ENCODE measurements at regions not wholly inside any gene's neighbourhood (a gene's known extent, or its start where the extent isn't known, plus 50 kb on each side); places are given as distances from the start of the nearest gene placed in this dataset.

- DNase-seq: no peak
- TF ChIP-seq EP300 (IDR thresholded peaks at IDR 0.05; ENCODE audit: low read depth): no peak
- no peak for TF ChIP-seq POLR2A (IDR thresholded peaks at IDR 0.05)
- TF ChIP-seq POLR2AphosphoS5 (IDR thresholded peaks at IDR 0.05): no peak
- no peak for TF ChIP-seq CTCF (IDR thresholded peaks at IDR 0.05)
- 92 to 93% methylated on average over 2 to 4 of the region's 4 CpGs for WGBS, 2 donors (ENCODE audit: low coverage in 1 of 2)
These were observed 187.6 kb downstream of the PCSK1 start for GRCh38 chr5:96245140-96246091.

GRCh38 chr5:96244696-96245095 is 188.4 kb downstream of the PCSK1 start:
- in situ Hi-C loops (cut with MboI; ENCODE audit: low pct_ligation_motif_present in 1 of 4, low pct_unique_long_range_greater_than_20kb in 1 of 4, low sequenced_read_pairs in 3 of 4): no loop called here
- H3K9me3 ChIP-seq: no peaks in the 10 kb centered on the region
- no peak overlapping the region for H3K27ac ChIP-seq
- no peak overlapping the region for H3K4me3 ChIP-seq
- no peaks in the 10 kb centered on the region for H3K27me3 ChIP-seq
- intact Hi-C loops (cut with DNase I; ENCODE audit: low total_unique reads): loop anchor here (5.0 kb wide), 1 partner anchor 218 kb away; no protein-coding TSS in a partner anchor
- H3K36me3 ChIP-seq: no peaks in the 10 kb centered on the region
- DNase-seq: no peak
- TF ChIP-seq CTCF (IDR thresholded peaks at IDR 0.05) (no peak), EP300 (IDR thresholded peaks at IDR 0.05; ENCODE audit: low read depth) (no peak), POLR2AphosphoS5 (IDR thresholded peaks at IDR 0.05) (no peak), POLR2A (IDR thresholded peaks at IDR 0.05) (no peak)
- H3K4me1 ChIP-seq: peaks cover 0 to 10% (median 0%) of the 10 kb centered on the region in 4 donors
- 94 to 95% methylated on average over 2 of the region's 2 CpGs for WGBS, 2 donors (ENCODE audit: low coverage in 1 of 2)

More at GRCh38 chr5:96245140-96246091, 187.6 kb downstream of the PCSK1 start:
- Histone ChIP-seq H3K27ac (no peak overlapping the region), H3K4me1 (peaks cover 0 to 10% (median 0%) of the 10 kb centered on the region in 4 donors), H3K36me3 (no peaks in the 10 kb centered on the region), H3K27me3 (no peaks in the 10 kb centered on the region), H3K4me3 (no peak overlapping the region), H3K9me3 (no peaks in the 10 kb centered on the region)
- intact Hi-C loops (cut with DNase I; ENCODE audit: low total_unique reads): no loop called here
- in situ Hi-C loops (cut with MboI; ENCODE audit: low pct_ligation_motif_present in 1 of 4, low pct_unique_long_range_greater_than_20kb in 1 of 4, low sequenced_read_pairs in 3 of 4): no loop called here

GRCh38 chr5:96243862-96244261 is 189.2 kb downstream of the PCSK1 start:
- 78 to 100% methylated on average over 1 of the region's 1 CpG for WGBS, 2 donors (ENCODE audit: low coverage in 1 of 2)
- Histone ChIP-seq H3K27ac (no peak overlapping the region), H3K27me3 (no peaks in the 10 kb centered on the region), H3K4me1 (peaks cover 0 to 10% (median 0%) of the 10 kb centered on the region in 4 donors), H3K4me3 (no peak overlapping the region), H3K9me3 (no peaks in the 10 kb centered on the region), H3K36me3 (no peaks in the 10 kb centered on the region)
- in situ Hi-C loops (cut with MboI; ENCODE audit: low pct_ligation_motif_present in 1 of 4, low pct_unique_long_range_greater_than_20kb in 1 of 4, low sequenced_read_pairs in 3 of 4): no loop called here
- intact Hi-C loops (cut with DNase I; ENCODE audit: low total_unique reads): loop anchor here (5.0 kb wide), 1 partner anchor 218 kb away; no protein-coding TSS in a partner anchor
- TF ChIP-seq CTCF (IDR thresholded peaks at IDR 0.05) (no peak), POLR2A (IDR thresholded peaks at IDR 0.05) (no peak), POLR2AphosphoS5 (IDR thresholded peaks at IDR 0.05) (no peak), EP300 (IDR thresholded peaks at IDR 0.05; ENCODE audit: low read depth) (no peak)
- no peak for DNase-seq

GRCh38 chr5:96243203-96243602 is 189.8 kb downstream of the PCSK1 start:
- DNase-seq: no peak
- peaks cover 0 to 10% (median 0%) of the 10 kb centered on the region in 4 donors for H3K4me1 ChIP-seq
- intact Hi-C loops (cut with DNase I; ENCODE audit: low total_unique reads): loop anchor here (5.0 kb wide), 1 partner anchor 219 kb away; no protein-coding TSS in a partner anchor
- no peaks in the 10 kb centered on the region for H3K27me3 ChIP-seq
- no peaks in the 10 kb centered on the region for H3K36me3 ChIP-seq
- WGBS, 2 donors (ENCODE audit: low coverage in 1 of 2): 53 to 54% methylated on average over 1 of the region's 1 CpG
- no peak overlapping the region for H3K4me3 ChIP-seq
- no peak overlapping the region for H3K27ac ChIP-seq
- TF ChIP-seq POLR2AphosphoS5 (IDR thresholded peaks at IDR 0.05) (no peak), CTCF (IDR thresholded peaks at IDR 0.05) (no peak), POLR2A (IDR thresholded peaks at IDR 0.05) (no peak), EP300 (IDR thresholded peaks at IDR 0.05; ENCODE audit: low read depth) (no peak)
- H3K9me3 ChIP-seq: no peaks in the 10 kb centered on the region
- in situ Hi-C loops (cut with MboI; ENCODE audit: low pct_ligation_motif_present in 1 of 4, low pct_unique_long_range_greater_than_20kb in 1 of 4, low sequenced_read_pairs in 3 of 4): no loop called here
